CD14-positive monocyte (primary cell): ENCODE measurements at regions not wholly inside any gene's neighbourhood (a gene's known extent, or its start where the extent isn't known, plus 50 kb on each side); places are given as distances from the start of the nearest gene placed in this dataset.

Experiments used
- DNase-seq, 3 donors: peaks; one replicate each; pipeline ENCODE4 v3.0.0-alpha.2; 2011 to 2022
- H2AFZ ChIP-seq: 2 replicates; pipeline ENCODE4 v1.6.0; 2012; ENCODE audit warnings: mild to moderate bottlenecking, low read depth, low read length, inconsistent platforms; ENCODE audit not compliant: insufficient read depth, poor library complexity, severe bottlenecking
- H3K27ac ChIP-seq, 2 donors: 1 replicate in 1 of 2; 2 replicates in 1 of 2; pipeline ENCODE4 v1.5.1; 2012 to 2013; ENCODE audit warnings: low read length in 2 of 2, control low read depth in 1 of 2, inconsistent platforms in 1 of 2, low read depth in 1 of 2, mild to moderate bottlenecking in 1 of 2
- H3K27me3 ChIP-seq, 2 donors: one replicate each; pipeline versions ENCODE4 v1.6.0 to v1.6.1; 2011 to 2013; ENCODE audit warnings: low read length in 2 of 2; ENCODE audit not compliant: control insufficient read depth in 2 of 2, insufficient read depth in 2 of 2
- H3K36me3 ChIP-seq, 2 donors: replicated peaks in 1 of 2; 1 replicate in 1 of 2; 2 replicates in 1 of 2; pipeline versions ENCODE4 v1.5.1 to v1.6.1; 2012 to 2013; ENCODE audit warnings: low read length in 2 of 2, control low read depth in 1 of 2, inconsistent platforms in 1 of 2, mild to moderate bottlenecking in 1 of 2; ENCODE audit not compliant: insufficient read depth in 2 of 2, control insufficient read depth in 1 of 2
- H3K4me1 ChIP-seq, 2 donors: 1 replicate in 1 of 2; 2 replicates in 1 of 2; pipeline versions ENCODE4 v1.5.1 to v1.6.1; 2012 to 2013; ENCODE audit warnings: low read length in 2 of 2, control low read depth in 1 of 2, inconsistent platforms in 1 of 2, mild to moderate bottlenecking in 1 of 2, moderate library complexity in 1 of 2; ENCODE audit not compliant: insufficient read depth in 2 of 2, control insufficient read depth in 1 of 2
- H3K4me2 ChIP-seq: replicated peaks from 2 replicates; pipeline ENCODE3; 2012; ENCODE audit warnings: low read length, moderate library complexity, mild to moderate bottlenecking; ENCODE audit not compliant: poor library complexity, severe bottlenecking; ENCODE audit errors: extremely low read depth
- H3K4me3 ChIP-seq, 3 experiments: fragments of 200-600 bp in 1 of 3; sonication (generic) in 1 of 3; replicated peaks in 1 of 3; 1 replicate in 2 of 3; 2 replicates in 1 of 3; pipeline ENCODE4 v1.5.1; 2011 to 2013; ENCODE audit warnings: low read length in 3 of 3, mild to moderate bottlenecking in 3 of 3, control low read depth in 2 of 3, low read depth in 2 of 3, inconsistent platforms in 1 of 3, moderate library complexity in 1 of 3
- H3K79me2 ChIP-seq: 2 replicates; pipeline ENCODE4 v1.6.0; 2012; ENCODE audit warnings: mild to moderate bottlenecking, control low read depth, inconsistent platforms, low read length, moderate library complexity; ENCODE audit not compliant: insufficient read depth
- H3K9ac ChIP-seq: 2 replicates; pipeline ENCODE4 v1.6.0; 2017; ENCODE audit warnings: low read length, mild to moderate bottlenecking; ENCODE audit not compliant: insufficient read depth, poor library complexity, severe bottlenecking
- H3K9me3 ChIP-seq, 2 donors: replicated peaks in 1 of 2; 1 replicate in 1 of 2; 2 replicates in 1 of 2; pipeline versions ENCODE4 v1.5.1 to v1.6.1; 2012 to 2013; ENCODE audit warnings: low read length in 2 of 2, control low read depth in 1 of 2; ENCODE audit not compliant: control insufficient read depth in 1 of 2, insufficient read depth in 1 of 2
- H4K20me1 ChIP-seq: 2 replicates; pipeline ENCODE4 v1.6.0; 2012; ENCODE audit warnings: mild to moderate bottlenecking, low read length, control low read depth, moderate library complexity; ENCODE audit not compliant: insufficient read depth
- H3K27ac Mint-ChIP-seq, 7 donors: one replicate each; pipeline ENCODE4 v1.8.0; 2020; ENCODE audit warnings: mild to moderate bottlenecking in 7 of 7, mixed read lengths in 7 of 7, moderate library complexity in 6 of 7, inconsistent platforms in 2 of 7
- H3K27me3 Mint-ChIP-seq, 3 donors: one replicate each; pipeline ENCODE4 v1.8.0; 2021 to 2022; ENCODE audit warnings: low read depth in 3 of 3, mild to moderate bottlenecking in 3 of 3, mixed read lengths in 3 of 3, moderate library complexity in 3 of 3, inconsistent platforms in 1 of 3
- H3K36me3 Mint-ChIP-seq, 2 donors: one replicate each; pipeline ENCODE4 v1.8.0; 2020; ENCODE audit warnings: mixed read lengths in 2 of 2, inconsistent platforms in 1 of 2, mild to moderate bottlenecking in 1 of 2
- H3K4me1 Mint-ChIP-seq: one replicate; pipeline ENCODE4 v1.8.0; 2020; ENCODE audit warnings: mild to moderate bottlenecking, mixed read lengths
- H3K4me3 Mint-ChIP-seq, 2 donors: one replicate each; pipeline ENCODE4 v1.8.0; 2020; ENCODE audit warnings: mild to moderate bottlenecking in 2 of 2, mixed read lengths in 2 of 2, moderate library complexity in 1 of 2
- H3K9me3 Mint-ChIP-seq, 7 donors: one replicate each; pipeline ENCODE4 v1.8.0; 2020 to 2022; ENCODE audit warnings: mixed read lengths in 7 of 7, mild to moderate bottlenecking in 6 of 7, moderate library complexity in 6 of 7, inconsistent platforms in 2 of 7
- CTCF ChIP-seq: fragments of 200-600 bp; IDR thresholded peaks from one replicate; pipeline ENCODE4 v1.8.0; 2022; ENCODE audit warnings: antibody characterized with exemption, mild to moderate bottlenecking
- WGBS: methylation state at CpG from one replicate; pipeline ENCODE4 v1.1.5; 2013; ENCODE audit warnings: missing lambda C conversion rate; ENCODE audit not compliant: insufficient coverage; 5-methylcytosine and 5-hydroxymethylcytosine counted together
- intact Hi-C, 2 donors: fragments of 100-400 bp; cut with micrococcal nuclease; formaldehyde crosslinking; loops; one replicate each; pipeline versions ENCODE4 v1.15.0 to v1.15.1; 2023

- H3K36me3 ChIP-seq = no peaks in the 10 kb centered on the region
- TF ChIP-seq CTCF = no peak
- H3K36me3 Mint-ChIP-seq = no peaks in the 10 kb centered on the region
- no peaks in the 10 kb centered on the region for H3K9me3 ChIP-seq
- no peak for DNase-seq
- no peak overlapping the region for H3K4me3 Mint-ChIP-seq
- H3K27me3 Mint-ChIP-seq = no peaks in the 10 kb centered on the region
- intact Hi-C loops = loop anchor here in 1 of 2 donors (10.0 kb wide), 1 partner anchor 315 kb away; no protein-coding TSS in a partner anchor
- H3K27me3 ChIP-seq = no peaks in the 10 kb centered on the region
- H3K9ac ChIP-seq = no peak overlapping the region
- no peak overlapping the region for H2AFZ ChIP-seq
- H3K4me3 ChIP-seq = no peak overlapping the region
- peak overlapping the region in 1 of 7 donors; percentile 20 for H3K27ac Mint-ChIP-seq
- no peak overlapping the region for H3K4me2 ChIP-seq
- H3K9me3 Mint-ChIP-seq = peaks cover 0 to 9% (median 0%) of the 10 kb centered on the region in 7 donors
- H3K4me1 Mint-ChIP-seq = no peaks in the 10 kb centered on the region
- no peaks in the 10 kb centered on the region for H3K79me2 ChIP-seq
- no peaks in the 10 kb centered on the region for H4K20me1 ChIP-seq
- WGBS = no CpG with 5 or more reads among the region's 5 CpGs
- H3K27ac ChIP-seq = no peak overlapping the region
- H3K4me1 ChIP-seq = no peaks in the 10 kb centered on the region
These were observed 241.8 kb upstream of the LRTM1 start for GRCh38 chr3:55169608-55170072.

DNA sequence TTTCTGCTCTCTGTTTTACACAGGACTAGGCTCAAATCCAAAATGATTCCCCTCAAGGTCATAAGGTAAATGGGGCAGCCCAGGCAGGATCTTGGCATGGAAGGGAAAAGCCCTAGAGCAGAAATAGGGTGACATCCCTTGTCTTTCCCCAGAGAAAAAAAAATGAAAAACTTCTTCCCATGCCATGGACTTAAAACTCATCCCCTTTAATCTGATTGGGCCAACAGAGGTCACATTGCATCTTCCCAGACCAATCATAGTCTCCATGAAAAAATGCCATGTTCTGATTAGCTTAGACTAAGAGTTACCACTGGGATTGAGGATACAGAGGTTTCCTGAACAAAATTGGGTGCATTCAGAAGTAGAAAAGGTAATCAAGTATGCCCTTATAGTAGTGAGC, 241.3 kb upstream of the LRTM1 start:
- Histone ChIP-seq H3K4me2 (no peak overlapping the region), H4K20me1 (no peaks in the 10 kb centered on the region), H2AFZ (no peak overlapping the region), H3K27me3 (no peaks in the 10 kb centered on the region), H3K27ac (no peak overlapping the region), H3K79me2 (no peaks in the 10 kb centered on the region), H3K9ac (no peak overlapping the region), H3K36me3 (no peaks in the 10 kb centered on the region), H3K4me3 (no peak overlapping the region), H3K9me3 (no peaks in the 10 kb centered on the region), H3K4me1 (no peaks in the 10 kb centered on the region)
- Mint-ChIP-seq H3K9me3 (peaks cover 0 to 9% (median 0%) of the 10 kb centered on the region in 7 donors), H3K36me3 (no peaks in the 10 kb centered on the region), H3K27ac (no peak overlapping the region), H3K27me3 (no peaks in the 10 kb centered on the region), H3K4me1 (no peaks in the 10 kb centered on the region), H3K4me3 (no peak overlapping the region)
- intact Hi-C loops = no loop called here
- no peak for DNase-seq
- TF ChIP-seq CTCF = no peak
